ENCODE measurements at regions not wholly inside any gene's neighbourhood (a gene's known extent, or its start where the extent isn't known, plus 50 kb on each side); places are given as distances from the start of the nearest gene placed in this dataset.

- peak; percentile 74 for DNase-seq (ENCODE audit: low read depth)
- no peak overlapping the region for H3K4me3 ChIP-seq (ENCODE audit: low read length)
- TF ChIP-seq CTCF (conservative IDR thresholded peaks at IDR 0.05; ENCODE audit: low read length), result no peak
These were observed 102.0 kb downstream of the SST start for GRCh38 chr3:187568171-187568570.

GRCh38 chr3:187567661-187568121 lies 102.5 kb downstream of the SST start:
- TF ChIP-seq CTCF (conservative IDR thresholded peaks at IDR 0.05; ENCODE audit: low read length), result no peak
- no peak overlapping the region for H3K4me3 ChIP-seq (ENCODE audit: low read length)
- DNase-seq (ENCODE audit: low read depth), result peak; percentile 94

GRCh38 chr3:187567021-187567420 lies 103.2 kb downstream of the SST start:
- peak; percentile 82 for DNase-seq (ENCODE audit: low read depth)
- no peak overlapping the region for H3K4me3 ChIP-seq (ENCODE audit: low read length)
- no peak for TF ChIP-seq CTCF (conservative IDR thresholded peaks at IDR 0.05; ENCODE audit: low read length)

- TF ChIP-seq CTCF (conservative IDR thresholded peaks at IDR 0.05; ENCODE audit: low read length), result no peak
- no peak for DNase-seq (ENCODE audit: low read depth)
- H3K4me3 ChIP-seq (ENCODE audit: low read length), result no peak overlapping the region
These were observed 104.5 kb downstream of the SST start for GRCh38 chr3:187565701-187566100.

GRCh38 chr3:187558990-187559389 lies 111.2 kb downstream of the SST start:
- TF ChIP-seq CTCF (conservative IDR thresholded peaks at IDR 0.05; ENCODE audit: low read length), result no peak
- DNase-seq (ENCODE audit: low read depth), result no peak
- no peak overlapping the region for H3K4me3 ChIP-seq (ENCODE audit: low read length)

- DNase-seq (ENCODE audit: low read depth), result peak; percentile 80
- H3K4me3 ChIP-seq (ENCODE audit: low read length), result no peak overlapping the region
- TF ChIP-seq CTCF (conservative IDR thresholded peaks at IDR 0.05; ENCODE audit: low read length), result no peak
These were observed 118.8 kb downstream of the SST start for GRCh38 chr3:187551416-187551815.

- no peak for TF ChIP-seq CTCF (conservative IDR thresholded peaks at IDR 0.05; ENCODE audit: low read length)
- H3K4me3 ChIP-seq (ENCODE audit: low read length), result no peak overlapping the region
- peak; percentile 19 for DNase-seq (ENCODE audit: low read depth)
These were observed 119.7 kb downstream of the SST start for GRCh38 chr3:187550446-187550845.

Measured in AG10803 (cell line).